ENCODE measurements at regions not wholly inside any gene's neighbourhood (a gene's known extent, or its start where the extent isn't known, plus 50 kb on each side); places are given as distances from the start of the nearest gene placed in this dataset.

DNA sequence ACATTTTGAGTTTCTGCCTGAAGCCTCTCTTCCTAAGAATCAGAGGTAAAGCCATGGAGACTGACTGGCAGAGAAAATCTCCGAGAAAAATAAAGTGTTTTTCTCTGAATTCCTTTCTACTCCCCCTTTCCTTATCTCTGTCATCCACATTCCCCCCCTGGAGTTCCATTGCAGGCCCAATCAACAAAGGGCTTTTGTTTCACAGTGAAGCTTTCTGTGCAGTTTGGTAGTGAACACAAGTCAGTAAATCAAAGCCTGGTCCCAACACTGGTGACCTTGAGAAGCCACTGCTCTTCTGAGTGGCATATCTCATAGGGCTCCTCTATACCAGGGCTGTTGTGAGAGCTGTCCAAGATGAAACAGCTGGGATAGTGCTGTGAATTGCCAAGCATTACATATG lies 228.4 kb downstream of the SEC16B start:
- TF ChIP-seq, protein P1, sequence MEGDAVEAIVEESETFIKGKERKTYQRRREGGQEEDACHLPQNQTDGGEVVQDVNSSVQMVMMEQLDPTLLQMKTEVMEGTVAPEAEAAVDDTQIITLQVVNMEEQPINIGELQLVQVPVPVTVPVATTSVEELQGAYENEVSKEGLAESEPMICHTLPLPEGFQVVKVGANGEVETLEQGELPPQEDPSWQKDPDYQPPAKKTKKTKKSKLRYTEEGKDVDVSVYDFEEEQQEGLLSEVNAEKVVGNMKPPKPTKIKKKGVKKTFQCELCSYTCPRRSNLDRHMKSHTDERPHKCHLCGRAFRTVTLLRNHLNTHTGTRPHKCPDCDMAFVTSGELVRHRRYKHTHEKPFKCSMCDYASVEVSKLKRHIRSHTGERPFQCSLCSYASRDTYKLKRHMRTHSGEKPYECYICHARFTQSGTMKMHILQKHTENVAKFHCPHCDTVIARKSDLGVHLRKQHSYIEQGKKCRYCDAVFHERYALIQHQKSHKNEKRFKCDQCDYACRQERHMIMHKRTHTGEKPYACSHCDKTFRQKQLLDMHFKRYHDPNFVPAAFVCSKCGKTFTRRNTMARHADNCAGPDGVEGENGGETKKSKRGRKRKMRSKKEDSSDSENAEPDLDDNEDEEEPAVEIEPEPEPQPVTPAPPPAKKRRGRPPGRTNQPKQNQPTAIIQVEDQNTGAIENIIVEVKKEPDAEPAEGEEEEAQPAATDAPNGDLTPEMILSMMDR (conservative IDR thresholded peaks at IDR 0.05 in 1 of 2, IDR thresholded peaks at IDR 0.05 in 1 of 2; ENCODE audit: low read depth in 1 of 2, low read length in 2 of 2): no peak
- no peak for TF ChIP-seq EZH2 (IDR thresholded peaks at IDR 0.05; ENCODE audit: low read length, missing control alignments)
